ENCODE measurements at regions not wholly inside any gene's neighbourhood (a gene's known extent, or its start where the extent isn't known, plus 50 kb on each side); places are given as distances from the start of the nearest gene placed in this dataset.

DNA sequence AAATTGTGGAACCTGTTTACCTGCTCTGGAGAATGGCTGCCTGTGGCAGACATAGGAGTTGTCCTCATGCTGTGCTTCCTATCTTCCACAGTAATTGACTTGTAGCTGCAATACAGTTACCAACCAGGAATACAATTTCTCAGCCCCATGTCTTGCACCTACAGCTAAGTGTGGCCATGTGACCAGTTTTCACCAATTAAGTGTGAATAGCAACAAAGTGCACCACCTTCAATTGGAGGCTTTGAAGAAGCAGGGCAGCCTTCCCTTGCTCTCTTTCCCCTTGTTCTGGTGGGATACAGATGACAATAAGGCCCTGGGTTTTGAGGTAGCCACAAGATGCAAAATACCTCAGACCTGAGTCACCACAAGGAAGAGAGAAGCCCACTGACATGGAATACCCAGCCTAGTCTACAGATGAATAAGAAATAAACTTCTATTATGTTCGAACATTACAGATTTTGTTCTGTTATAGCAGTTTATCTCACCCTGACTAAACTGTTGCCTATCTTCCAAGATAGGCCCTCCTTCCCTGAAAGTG is 70.2 kb upstream of the S1PR1 start:
- no peak for DNase-seq
- no peak overlapping the region for H3K4me3 ChIP-seq (ENCODE audit: insufficient read depth in 1 of 2, low read depth in 1 of 2, low read length in 2 of 2)
- no peak overlapping the region for H2BK15ac ChIP-seq (ENCODE audit: low read depth, poor library complexity, severe bottlenecking)
- H3K27me3 ChIP-seq (ENCODE audit: control insufficient read depth in 1 of 2, insufficient read depth in 1 of 2, low read length in 2 of 2): no peaks in the 10 kb centered on the region
- no peak overlapping the region for H3K9ac ChIP-seq (ENCODE audit: low read length)
- H2BK5ac ChIP-seq (ENCODE audit: low read depth, low read length, poor library complexity, severe bottlenecking): no peak overlapping the region
- H3K23ac ChIP-seq (ENCODE audit: low read length in 2 of 2): no peak overlapping the region
- H2BK120ac ChIP-seq (ENCODE audit: low read depth, low read length): no peak overlapping the region
- no peak overlapping the region for H2BK12ac ChIP-seq (ENCODE audit: low read length in 2 of 2)
- H3K14ac ChIP-seq (ENCODE audit: low read length in 2 of 2): peak overlapping the region in 1 of 2 experiments; percentile 62
- H4K91ac ChIP-seq (ENCODE audit: low read length): no peak overlapping the region
- no peaks in the 10 kb centered on the region for H3K4me1 ChIP-seq (ENCODE audit: control insufficient read depth, insufficient read depth, low read depth, low read length)
- H3K9me3 ChIP-seq (ENCODE audit: control insufficient read depth, low read length): no peaks in the 10 kb centered on the region
- WGBS: 100% methylated on average over 1 of the region's 1 CpG
- H3K79me1 ChIP-seq (replicated peaks; ENCODE audit: low read length, poor library complexity, severe bottlenecking): no peaks in the 10 kb centered on the region
- H3K18ac ChIP-seq (ENCODE audit: low read depth in 1 of 2, low read length in 2 of 2): no peak overlapping the region
- no peak overlapping the region for H3K27ac ChIP-seq (ENCODE audit: low read length, poor library complexity, severe bottlenecking)
- H3K4me2 ChIP-seq (ENCODE audit: low read length, poor library complexity, severe bottlenecking): no peak overlapping the region
- no peaks in the 10 kb centered on the region for H3K36me3 ChIP-seq (ENCODE audit: control insufficient read depth in 1 of 2, insufficient read depth in 2 of 2, low read depth in 1 of 2, low read length in 2 of 2)
- H2AK5ac ChIP-seq (ENCODE audit: low read length, severe bottlenecking): no peak overlapping the region
- H3K4ac ChIP-seq (ENCODE audit: low read depth in 1 of 2, low read length in 2 of 2): no peak overlapping the region
- no peak overlapping the region for H2AFZ ChIP-seq (ENCODE audit: low read depth, low read length)
- no peak overlapping the region for H4K8ac ChIP-seq (ENCODE audit: low read length)

DNA sequence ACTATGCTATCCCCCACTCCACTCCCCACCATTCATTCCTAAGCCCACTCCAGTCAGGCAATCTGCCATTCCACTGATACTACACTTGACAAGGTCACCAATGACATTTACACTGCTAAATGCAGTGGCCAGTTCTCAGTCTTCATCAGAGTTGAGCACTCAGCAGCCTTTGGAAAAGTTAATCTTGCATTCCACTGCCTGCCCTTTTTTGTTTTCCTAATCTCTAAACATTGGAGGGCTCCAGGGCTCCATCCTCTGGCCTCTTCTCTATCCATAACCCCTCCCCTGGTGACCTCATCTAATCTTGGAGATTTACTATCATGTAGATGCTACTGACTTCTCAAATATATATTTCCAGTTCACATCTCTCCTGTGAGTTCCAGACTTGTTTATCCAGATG is 70.9 kb upstream of the S1PR1 start:
- Histone ChIP-seq H3K27me3 (ENCODE audit: control insufficient read depth in 1 of 2, insufficient read depth in 1 of 2, low read length in 2 of 2) (no peaks in the 10 kb centered on the region), H3K79me1 (replicated peaks; ENCODE audit: low read length, poor library complexity, severe bottlenecking) (no peaks in the 10 kb centered on the region), H3K36me3 (ENCODE audit: control insufficient read depth in 1 of 2, insufficient read depth in 2 of 2, low read depth in 1 of 2, low read length in 2 of 2) (no peaks in the 10 kb centered on the region), H2BK12ac (ENCODE audit: low read length in 2 of 2) (no peak overlapping the region), H3K9ac (ENCODE audit: low read length) (no peak overlapping the region), H3K4me2 (ENCODE audit: low read length, poor library complexity, severe bottlenecking) (no peak overlapping the region), H3K9me3 (ENCODE audit: control insufficient read depth, low read length) (no peaks in the 10 kb centered on the region), H3K18ac (ENCODE audit: low read depth in 1 of 2, low read length in 2 of 2) (no peak overlapping the region), H2BK15ac (ENCODE audit: low read depth, poor library complexity, severe bottlenecking) (no peak overlapping the region), H2BK5ac (ENCODE audit: low read depth, low read length, poor library complexity, severe bottlenecking) (no peak overlapping the region), H3K27ac (ENCODE audit: low read length, poor library complexity, severe bottlenecking) (no peak overlapping the region), H2AFZ (ENCODE audit: low read depth, low read length) (no peak overlapping the region), H3K4ac (ENCODE audit: low read depth in 1 of 2, low read length in 2 of 2) (no peak overlapping the region), H4K91ac (ENCODE audit: low read length) (no peak overlapping the region), H4K8ac (ENCODE audit: low read length) (no peak overlapping the region), H3K14ac (ENCODE audit: low read length in 2 of 2) (no peak overlapping the region), H2BK120ac (ENCODE audit: low read depth, low read length) (no peak overlapping the region), H3K4me3 (ENCODE audit: insufficient read depth in 1 of 2, low read depth in 1 of 2, low read length in 2 of 2) (no peak overlapping the region), H3K4me1 (ENCODE audit: control insufficient read depth, insufficient read depth, low read depth, low read length) (no peaks in the 10 kb centered on the region), H2AK5ac (ENCODE audit: low read length, severe bottlenecking) (no peak overlapping the region), H3K23ac (ENCODE audit: low read length in 2 of 2) (no peak overlapping the region)
- no peak for DNase-seq

DNA sequence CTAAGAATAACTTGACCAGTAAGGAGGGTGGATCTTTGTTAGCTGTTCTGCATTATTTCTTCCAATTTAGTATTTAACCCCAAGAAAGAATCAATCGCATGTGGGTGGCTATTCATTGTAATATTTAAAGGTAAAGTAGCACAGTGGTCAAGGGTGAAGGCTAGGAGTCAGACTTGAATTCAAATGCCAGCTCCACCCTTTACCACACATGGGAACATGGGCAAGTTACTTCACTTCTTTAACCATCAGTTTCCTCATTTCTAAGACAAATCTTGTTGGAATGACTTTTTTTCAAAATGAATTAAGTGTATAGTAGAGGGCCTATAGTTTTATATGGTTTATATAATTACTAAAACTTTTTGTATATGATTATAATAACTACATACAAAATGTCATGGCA is 71.3 kb upstream of the S1PR1 start:
- H3K79me1 ChIP-seq (replicated peaks; ENCODE audit: low read length, poor library complexity, severe bottlenecking): no peaks in the 10 kb centered on the region

GRCh38 chr1:101164776-101165175 is 72.0 kb upstream of the S1PR1 start:
- no peak overlapping the region for H3K4me3 ChIP-seq (ENCODE audit: insufficient read depth in 1 of 2, low read depth in 1 of 2, low read length in 2 of 2)
- H2AFZ ChIP-seq (ENCODE audit: low read depth, low read length): no peak overlapping the region
- H3K36me3 ChIP-seq (ENCODE audit: control insufficient read depth in 1 of 2, insufficient read depth in 2 of 2, low read depth in 1 of 2, low read length in 2 of 2): no peaks in the 10 kb centered on the region
- H4K8ac ChIP-seq (ENCODE audit: low read length): no peak overlapping the region
- H3K27ac ChIP-seq (ENCODE audit: low read length, poor library complexity, severe bottlenecking): no peak overlapping the region
- no peak overlapping the region for H2BK12ac ChIP-seq (ENCODE audit: low read length in 2 of 2)
- H4K91ac ChIP-seq (ENCODE audit: low read length): no peak overlapping the region
- no peaks in the 10 kb centered on the region for H3K27me3 ChIP-seq (ENCODE audit: control insufficient read depth in 1 of 2, insufficient read depth in 1 of 2, low read length in 2 of 2)
- no peaks in the 10 kb centered on the region for H3K9me3 ChIP-seq (ENCODE audit: control insufficient read depth, low read length)
- no peak overlapping the region for H3K23ac ChIP-seq (ENCODE audit: low read length in 2 of 2)
- H3K4me1 ChIP-seq (ENCODE audit: control insufficient read depth, insufficient read depth, low read depth, low read length): no peaks in the 10 kb centered on the region
- no peak overlapping the region for H3K18ac ChIP-seq (ENCODE audit: low read depth in 1 of 2, low read length in 2 of 2)
- DNase-seq: no peak
- no peak overlapping the region for H3K4ac ChIP-seq (ENCODE audit: low read depth in 1 of 2, low read length in 2 of 2)
- no peaks in the 10 kb centered on the region for H3K79me1 ChIP-seq (replicated peaks; ENCODE audit: low read length, poor library complexity, severe bottlenecking)
- H2BK120ac ChIP-seq (ENCODE audit: low read depth, low read length): no peak overlapping the region
- no peak overlapping the region for H2BK5ac ChIP-seq (ENCODE audit: low read depth, low read length, poor library complexity, severe bottlenecking)
- H2BK15ac ChIP-seq (ENCODE audit: low read depth, poor library complexity, severe bottlenecking): no peak overlapping the region
- no peak overlapping the region for H3K14ac ChIP-seq (ENCODE audit: low read length in 2 of 2)
- H2AK5ac ChIP-seq (ENCODE audit: low read length, severe bottlenecking): no peak overlapping the region
- WGBS: 95% methylated on average over 2 of the region's 3 CpGs
- H3K4me2 ChIP-seq (ENCODE audit: low read length, poor library complexity, severe bottlenecking): no peak overlapping the region
- H3K9ac ChIP-seq (ENCODE audit: low read length): no peak overlapping the region

More for the DNA sequence above, 71.3 kb upstream of the S1PR1 start:
- no peak overlapping the region for H3K4me3 ChIP-seq (ENCODE audit: insufficient read depth in 1 of 2, low read depth in 1 of 2, low read length in 2 of 2)
- no peak overlapping the region for H2BK12ac ChIP-seq (ENCODE audit: low read length in 2 of 2)
- no peak overlapping the region for H2AFZ ChIP-seq (ENCODE audit: low read depth, low read length)
- no peak overlapping the region for H3K14ac ChIP-seq (ENCODE audit: low read length in 2 of 2)
- DNase-seq: no peak
- no peak overlapping the region for H2BK5ac ChIP-seq (ENCODE audit: low read depth, low read length, poor library complexity, severe bottlenecking)
- no peaks in the 10 kb centered on the region for H3K27me3 ChIP-seq (ENCODE audit: control insufficient read depth in 1 of 2, insufficient read depth in 1 of 2, low read length in 2 of 2)
- H2BK120ac ChIP-seq (ENCODE audit: low read depth, low read length): no peak overlapping the region
- no peak overlapping the region for H3K18ac ChIP-seq (ENCODE audit: low read depth in 1 of 2, low read length in 2 of 2)
- no peak overlapping the region for H3K9ac ChIP-seq (ENCODE audit: low read length)
- H4K8ac ChIP-seq (ENCODE audit: low read length): no peak overlapping the region
- no peak overlapping the region for H3K27ac ChIP-seq (ENCODE audit: low read length, poor library complexity, severe bottlenecking)
- H3K4me1 ChIP-seq (ENCODE audit: control insufficient read depth, insufficient read depth, low read depth, low read length): no peaks in the 10 kb centered on the region
- no peak overlapping the region for H3K4me2 ChIP-seq (ENCODE audit: low read length, poor library complexity, severe bottlenecking)
- H3K36me3 ChIP-seq (ENCODE audit: control insufficient read depth in 1 of 2, insufficient read depth in 2 of 2, low read depth in 1 of 2, low read length in 2 of 2): no peaks in the 10 kb centered on the region
- no CpG with 5 or more reads among the region's 1 CpG for WGBS
- no peak overlapping the region for H3K4ac ChIP-seq (ENCODE audit: low read depth in 1 of 2, low read length in 2 of 2)
- no peak overlapping the region for H3K23ac ChIP-seq (ENCODE audit: low read length in 2 of 2)
- H2BK15ac ChIP-seq (ENCODE audit: low read depth, poor library complexity, severe bottlenecking): no peak overlapping the region
- H2AK5ac ChIP-seq (ENCODE audit: low read length, severe bottlenecking): no peak overlapping the region
- H3K9me3 ChIP-seq (ENCODE audit: control insufficient read depth, low read length): no peaks in the 10 kb centered on the region
- no peak overlapping the region for H4K91ac ChIP-seq (ENCODE audit: low read length)

All from mesenchymal stem cell (in vitro differentiated cells and primary cell).